GM12873 (cell line): ENCODE measurements at regions not wholly inside any gene's neighbourhood (a gene's known extent, or its start where the extent isn't known, plus 50 kb on each side); places are given as distances from the start of the nearest gene placed in this dataset.

Source experiments
- CTCF ChIP-seq: IDR thresholded peaks from 2 replicates; pipeline ENCODE4 v1.5.1; 2012; ENCODE audit warnings: low read depth, mild to moderate bottlenecking, moderate library complexity, low read length, control low read depth; ENCODE audit not compliant: insufficient read depth; ENCODE audit errors: missing control alignments

GRCh38 chr5:124451721-124452383, 294.6 kb downstream of the ZNF608 start:
- TF ChIP-seq CTCF = no peak

GRCh38 chr5:124446120-124446519, 300.3 kb downstream of the ZNF608 start:
- TF ChIP-seq CTCF = no peak

- no peak for TF ChIP-seq CTCF
These were observed 301.3 kb downstream of the ZNF608 start for GRCh38 chr5:124445070-124445619.

GRCh38 chr5:124444147-124444775, 302.2 kb downstream of the ZNF608 start:
- no peak for TF ChIP-seq CTCF

- TF ChIP-seq CTCF = no peak
These were observed 306.0 kb downstream of the ZNF608 start for GRCh38 chr5:124440471-124440870.

GRCh38 chr5:124439609-124440008, 306.8 kb downstream of the ZNF608 start:
- TF ChIP-seq CTCF = no peak

GRCh38 chr5:124438903-124439281, 307.5 kb downstream of the ZNF608 start:
- TF ChIP-seq CTCF = no peak
